ENCODE measurements at regions not wholly inside any gene's neighbourhood (a gene's known extent, or its start where the extent isn't known, plus 50 kb on each side); places are given as distances from the start of the nearest gene placed in this dataset.

GRCh38 chr9:109599711-109600110, 101.6 kb upstream of the PTPN3 start:
- H3K9ac ChIP-seq (ENCODE audit: insufficient read depth, low read length), result no peak overlapping the region
- H3K4me2 ChIP-seq (ENCODE audit: extremely low read depth, insufficient read depth, low read length), result no peak overlapping the region
- H2AFZ ChIP-seq (ENCODE audit: low read length), result no peak overlapping the region
- no peak overlapping the region for H3K27ac ChIP-seq (ENCODE audit: insufficient read depth, low read length)
- no peaks in the 10 kb centered on the region for H3K9me3 ChIP-seq (ENCODE audit: control insufficient read depth, insufficient read depth, low read depth, low read length)
- no peak for DNase-seq (ENCODE audit: low read depth in 2 of 2)
- no peaks in the 10 kb centered on the region for H3K27me3 ChIP-seq (ENCODE audit: control insufficient read depth, insufficient read depth, low read length)
- no peak overlapping the region for H3K4me3 ChIP-seq (replicated peaks in 1 of 4; ENCODE audit: control extremely low read depth in 1 of 4, insufficient read depth in 1 of 4, low read depth in 3 of 4, low read length in 4 of 4)
- TF ChIP-seq CTCF (conservative IDR thresholded peaks at IDR 0.05 in 1 of 2, IDR thresholded peaks at IDR 0.05 in 1 of 2; ENCODE audit: low read depth in 1 of 2, low read length in 2 of 2), result no peak
- TF ChIP-seq EZH2 (IDR thresholded peaks at IDR 0.05; ENCODE audit: low read length, missing control alignments), result no peak
- no peaks in the 10 kb centered on the region for H3K36me3 ChIP-seq (ENCODE audit: control insufficient read depth, insufficient read depth, low read length)
- no peaks in the 10 kb centered on the region for H4K20me1 ChIP-seq (ENCODE audit: control insufficient read depth, extremely low read depth, insufficient read depth, low read length)
- no peaks in the 10 kb centered on the region for H3K4me1 ChIP-seq (ENCODE audit: control insufficient read depth, extremely low read depth, insufficient read depth, low read length)
- no peaks in the 10 kb centered on the region for H3K79me2 ChIP-seq (ENCODE audit: control insufficient read depth, insufficient read depth, low read length)

- no peaks in the 10 kb centered on the region for H4K20me1 ChIP-seq (ENCODE audit: control insufficient read depth, extremely low read depth, insufficient read depth, low read length)
- peak; percentile 96 to 99 for DNase-seq (ENCODE audit: low read depth in 2 of 2)
- TF ChIP-seq CTCF (conservative IDR thresholded peaks at IDR 0.05 in 1 of 2, IDR thresholded peaks at IDR 0.05 in 1 of 2; ENCODE audit: low read depth in 1 of 2, low read length in 2 of 2), result no peak
- TF ChIP-seq EZH2 (IDR thresholded peaks at IDR 0.05; ENCODE audit: low read length, missing control alignments), result no peak
- no peaks in the 10 kb centered on the region for H3K79me2 ChIP-seq (ENCODE audit: control insufficient read depth, insufficient read depth, low read length)
- no peak overlapping the region for H3K4me3 ChIP-seq (replicated peaks in 1 of 4; ENCODE audit: control extremely low read depth in 1 of 4, insufficient read depth in 1 of 4, low read depth in 3 of 4, low read length in 4 of 4)
- no peak overlapping the region for H2AFZ ChIP-seq (ENCODE audit: low read length)
- no peaks in the 10 kb centered on the region for H3K4me1 ChIP-seq (ENCODE audit: control insufficient read depth, extremely low read depth, insufficient read depth, low read length)
- H3K36me3 ChIP-seq (ENCODE audit: control insufficient read depth, insufficient read depth, low read length), result no peaks in the 10 kb centered on the region
- no peaks in the 10 kb centered on the region for H3K9me3 ChIP-seq (ENCODE audit: control insufficient read depth, insufficient read depth, low read depth, low read length)
- no peak overlapping the region for H3K4me2 ChIP-seq (ENCODE audit: extremely low read depth, insufficient read depth, low read length)
- no peak overlapping the region for H3K27ac ChIP-seq (ENCODE audit: insufficient read depth, low read length)
- no peak overlapping the region for H3K9ac ChIP-seq (ENCODE audit: insufficient read depth, low read length)
- H3K27me3 ChIP-seq (ENCODE audit: control insufficient read depth, insufficient read depth, low read length), result no peaks in the 10 kb centered on the region
Observed at GRCh38 chr9:109600142-109600541, 102.0 kb upstream of the PTPN3 start.

- H2AFZ ChIP-seq (ENCODE audit: low read length), result no peak overlapping the region
- no peaks in the 10 kb centered on the region for H3K9me3 ChIP-seq (ENCODE audit: control insufficient read depth, insufficient read depth, low read depth, low read length)
- H3K9ac ChIP-seq (ENCODE audit: insufficient read depth, low read length), result no peak overlapping the region
- H3K4me3 ChIP-seq (replicated peaks in 1 of 4; ENCODE audit: control extremely low read depth in 1 of 4, insufficient read depth in 1 of 4, low read depth in 3 of 4, low read length in 4 of 4), result no peak overlapping the region
- no peak overlapping the region for H3K4me2 ChIP-seq (ENCODE audit: extremely low read depth, insufficient read depth, low read length)
- H4K20me1 ChIP-seq (ENCODE audit: control insufficient read depth, extremely low read depth, insufficient read depth, low read length), result no peaks in the 10 kb centered on the region
- no peaks in the 10 kb centered on the region for H3K79me2 ChIP-seq (ENCODE audit: control insufficient read depth, insufficient read depth, low read length)
- no peak overlapping the region for H3K27ac ChIP-seq (ENCODE audit: insufficient read depth, low read length)
- TF ChIP-seq EZH2 (IDR thresholded peaks at IDR 0.05; ENCODE audit: low read length, missing control alignments), result no peak
- no peak for TF ChIP-seq CTCF (conservative IDR thresholded peaks at IDR 0.05 in 1 of 2, IDR thresholded peaks at IDR 0.05 in 1 of 2; ENCODE audit: low read depth in 1 of 2, low read length in 2 of 2)
- H3K27me3 ChIP-seq (ENCODE audit: control insufficient read depth, insufficient read depth, low read length), result no peaks in the 10 kb centered on the region
- no peaks in the 10 kb centered on the region for H3K4me1 ChIP-seq (ENCODE audit: control insufficient read depth, extremely low read depth, insufficient read depth, low read length)
- no peaks in the 10 kb centered on the region for H3K36me3 ChIP-seq (ENCODE audit: control insufficient read depth, insufficient read depth, low read length)
- DNase-seq (ENCODE audit: low read depth in 2 of 2), result no peak
Observed at GRCh38 chr9:109601181-109601580, 103.1 kb upstream of the PTPN3 start.
